Body of pancreas (tissue), 4 donors: ENCODE measurements at regions not wholly inside any gene's neighbourhood (a gene's known extent, or its start where the extent isn't known, plus 50 kb on each side); places are given as distances from the start of the nearest gene placed in this dataset.

Experiments used
- CTCF ChIP-seq, 7 experiments: fragments of 450-650 bp in 4 of 7; fragments of 200-600 bp in 3 of 7; sonication (generic) in 3 of 7; IDR thresholded peaks; one replicate each; pipeline ENCODE4 v1.5.1; 2016 to 2019; ENCODE audit warnings: antibody characterized with exemption in 7 of 7
- POLR2A ChIP-seq, 3 donors: fragments of 450-650 bp; IDR thresholded peaks; one replicate each; pipeline ENCODE4 v1.6.1; 2016; ENCODE audit warnings: antibody characterized with exemption in 3 of 3, mild to moderate bottlenecking in 2 of 3

DNA sequence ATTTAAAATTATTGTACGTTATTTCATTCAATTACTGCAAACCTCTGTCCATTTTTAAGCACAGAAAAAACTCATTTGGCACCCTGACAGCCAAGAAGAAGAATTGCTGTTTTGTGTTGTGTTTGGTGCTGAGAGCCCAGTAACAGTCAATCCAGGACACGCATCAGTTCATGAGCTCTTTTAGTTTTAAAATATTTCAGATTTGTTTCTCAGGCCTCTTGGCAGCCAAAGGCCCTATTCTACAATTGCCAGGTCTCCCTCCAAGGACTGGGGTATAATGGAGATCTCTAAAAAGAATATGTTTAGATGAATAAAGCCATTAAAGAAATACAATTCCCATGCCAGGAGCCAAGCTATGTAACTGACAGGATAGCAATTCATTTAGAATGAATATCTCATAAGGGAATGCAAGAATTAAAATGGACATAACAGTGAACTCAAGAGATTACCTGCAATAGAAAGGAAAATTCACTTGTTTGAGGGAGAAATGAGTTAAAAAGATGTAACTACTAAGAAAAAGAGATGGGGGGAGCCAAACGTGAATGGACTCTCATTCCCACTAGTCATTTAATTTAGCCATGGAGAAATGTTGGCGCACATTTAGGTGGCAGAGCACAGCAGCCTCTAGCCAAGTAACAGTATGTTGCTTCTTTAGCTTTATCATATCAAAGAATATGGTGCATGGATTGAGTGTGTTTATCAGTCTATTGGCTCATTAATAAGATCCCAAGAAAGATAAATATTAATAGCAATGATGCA lies 140.6 kb upstream of the PELI2 start:
- no peak for TF ChIP-seq CTCF (IDR thresholded peaks at IDR 0.05)
- TF ChIP-seq POLR2A (IDR thresholded peaks at IDR 0.05): no peak
